ENCODE measurements at regions not wholly inside any gene's neighbourhood (a gene's known extent, or its start where the extent isn't known, plus 50 kb on each side); places are given as distances from the start of the nearest gene placed in this dataset.

DNA sequence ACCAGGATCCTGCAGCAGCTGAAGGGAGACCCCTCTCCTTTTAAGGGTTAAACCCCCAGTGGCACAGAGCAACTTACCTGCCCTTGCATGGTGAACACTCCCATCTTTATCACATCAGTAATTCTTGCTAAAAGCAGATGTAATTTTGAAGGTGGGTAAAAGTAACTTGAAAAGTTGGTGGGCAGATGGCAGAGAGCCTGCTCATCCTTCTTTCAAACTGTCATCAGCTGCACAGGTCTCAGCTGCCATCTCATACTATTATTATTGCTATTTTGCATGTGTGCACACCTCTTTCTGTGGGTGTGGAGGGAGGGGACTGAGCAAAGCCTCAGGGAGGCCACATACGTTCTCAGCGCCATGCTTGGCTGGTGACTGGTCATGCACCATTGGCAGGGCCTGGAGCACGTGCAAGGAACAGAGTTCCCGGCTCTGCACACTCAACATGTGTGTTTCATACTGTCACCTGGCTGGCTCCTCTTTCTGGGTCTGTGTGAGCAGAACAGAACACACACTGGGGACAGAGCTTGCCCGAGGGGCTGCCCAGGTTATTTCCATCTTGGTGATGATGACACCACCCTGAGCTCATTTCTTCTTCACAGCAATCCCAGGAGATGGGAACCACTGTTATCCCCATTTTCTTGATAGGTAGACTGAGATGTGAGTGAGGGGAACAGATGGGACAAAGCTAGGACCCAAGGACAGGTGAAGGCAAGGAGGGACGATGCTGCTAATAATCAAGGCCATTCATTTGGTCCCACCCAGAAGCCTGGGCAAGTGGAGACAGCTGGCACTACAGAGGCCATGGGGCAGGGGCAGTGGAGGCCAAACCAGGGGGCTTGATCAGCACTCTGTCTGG, 95.8 kb upstream of the KLF13 start:
- no peak overlapping the region for H3K4me3 ChIP-seq (ENCODE audit: low read depth, low read length)
- no peaks in the 10 kb centered on the region for H3K27me3 ChIP-seq (ENCODE audit: control insufficient read depth, insufficient read depth, low read length)
- H3K9ac ChIP-seq (ENCODE audit: low read length): no peak overlapping the region
- H3K4me1 ChIP-seq (ENCODE audit: control insufficient read depth, insufficient read depth, low read length): peaks cover 6% of the 10 kb centered on the region; the same call in 1 of the 2 replicates
- no peaks in the 10 kb centered on the region for H3K36me3 ChIP-seq (ENCODE audit: control insufficient read depth, insufficient read depth, low read length)
- H3K27ac ChIP-seq (ENCODE audit: low read depth, low read length): no peak overlapping the region
- peaks cover 7% of the 10 kb centered on the region for H3K9me3 ChIP-seq (ENCODE audit: control insufficient read depth, insufficient read depth, low read depth, low read length)

DNA sequence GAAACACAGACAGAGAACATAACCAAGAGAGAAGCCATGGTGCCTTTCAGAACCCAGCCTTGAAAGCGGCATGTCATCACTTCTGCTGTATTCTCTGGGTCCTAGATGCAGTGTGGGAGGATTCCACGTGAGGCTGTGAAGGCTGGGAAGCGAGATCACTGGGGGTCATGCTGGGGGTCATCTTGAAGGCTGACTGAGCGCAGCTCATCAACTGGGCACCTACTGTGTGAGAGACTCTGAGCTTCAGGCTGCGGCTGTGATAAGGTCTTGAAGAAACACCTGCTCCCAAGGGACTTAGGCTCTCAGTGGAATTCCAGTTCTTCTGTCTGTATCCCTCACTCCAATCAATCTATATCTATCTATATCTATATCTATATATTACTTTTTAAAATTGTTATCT, 91.8 kb upstream of the KLF13 start:
- H3K36me3 ChIP-seq (ENCODE audit: control insufficient read depth, insufficient read depth, low read length): no peaks in the 10 kb centered on the region
- H3K4me3 ChIP-seq (ENCODE audit: low read depth, low read length): no peak overlapping the region
- H3K27ac ChIP-seq (ENCODE audit: low read depth, low read length): no peak overlapping the region
- H3K4me1 ChIP-seq (ENCODE audit: control insufficient read depth, insufficient read depth, low read length): peaks cover 9% of the 10 kb centered on the region; the same call in 1 of the 2 replicates
- no peaks in the 10 kb centered on the region for H3K27me3 ChIP-seq (ENCODE audit: control insufficient read depth, insufficient read depth, low read length)
- no peaks in the 10 kb centered on the region for H3K9me3 ChIP-seq (ENCODE audit: control insufficient read depth, insufficient read depth, low read depth, low read length)
- no peak overlapping the region for H3K9ac ChIP-seq (ENCODE audit: low read length)

DNA sequence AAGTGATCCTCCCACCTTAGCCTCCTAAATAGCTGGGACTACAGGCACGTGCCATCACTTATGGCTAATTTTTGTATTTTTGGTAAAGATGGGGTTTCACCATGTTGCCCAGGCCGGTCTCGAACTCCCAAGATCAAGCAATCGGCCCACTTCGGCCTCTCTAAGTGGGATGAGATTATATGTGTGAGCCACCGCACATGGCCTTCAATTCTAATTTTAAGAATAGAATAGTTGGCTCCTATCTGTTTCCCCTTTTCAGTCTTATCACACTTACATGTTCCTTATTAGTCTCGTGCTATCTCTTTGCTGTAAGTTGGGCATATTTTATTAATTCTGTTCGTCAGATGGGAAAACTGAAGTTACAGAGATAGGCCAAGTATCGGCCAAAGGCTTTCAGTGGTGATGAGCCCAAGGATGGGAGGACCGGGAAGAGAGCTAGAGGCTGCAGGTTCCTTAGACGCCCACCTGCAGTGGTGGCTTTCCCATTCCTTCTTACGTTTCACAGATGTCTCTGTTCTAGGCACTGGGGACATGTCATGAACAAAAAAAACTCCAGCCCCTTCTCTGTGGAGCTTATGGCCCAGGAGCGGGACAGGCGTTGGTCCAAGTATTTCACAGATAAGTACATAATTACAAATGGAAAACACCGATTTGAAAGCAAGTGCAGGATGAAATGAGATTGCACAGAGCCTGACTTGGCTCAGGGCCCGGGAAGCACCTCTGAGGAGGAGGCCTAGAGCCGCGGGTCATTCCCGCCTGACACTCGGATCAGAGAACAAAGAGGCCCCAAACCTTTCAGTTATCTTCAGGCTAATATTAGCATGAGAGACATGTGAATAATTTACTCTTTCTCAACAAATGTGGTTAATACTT, 91.1 kb upstream of the KLF13 start:
- Histone ChIP-seq H3K4me3 (ENCODE audit: low read depth, low read length) (no peak overlapping the region), H3K36me3 (ENCODE audit: control insufficient read depth, insufficient read depth, low read length) (no peaks in the 10 kb centered on the region), H3K27ac (ENCODE audit: low read depth, low read length) (no peak overlapping the region), H3K9ac (ENCODE audit: low read length) (no peak overlapping the region), H3K4me1 (ENCODE audit: control insufficient read depth, insufficient read depth, low read length) (peaks cover 9% of the 10 kb centered on the region; the same call in 1 of the 2 replicates), H3K27me3 (ENCODE audit: control insufficient read depth, insufficient read depth, low read length) (no peaks in the 10 kb centered on the region), H3K9me3 (ENCODE audit: control insufficient read depth, insufficient read depth, low read depth, low read length) (no peaks in the 10 kb centered on the region)

DNA sequence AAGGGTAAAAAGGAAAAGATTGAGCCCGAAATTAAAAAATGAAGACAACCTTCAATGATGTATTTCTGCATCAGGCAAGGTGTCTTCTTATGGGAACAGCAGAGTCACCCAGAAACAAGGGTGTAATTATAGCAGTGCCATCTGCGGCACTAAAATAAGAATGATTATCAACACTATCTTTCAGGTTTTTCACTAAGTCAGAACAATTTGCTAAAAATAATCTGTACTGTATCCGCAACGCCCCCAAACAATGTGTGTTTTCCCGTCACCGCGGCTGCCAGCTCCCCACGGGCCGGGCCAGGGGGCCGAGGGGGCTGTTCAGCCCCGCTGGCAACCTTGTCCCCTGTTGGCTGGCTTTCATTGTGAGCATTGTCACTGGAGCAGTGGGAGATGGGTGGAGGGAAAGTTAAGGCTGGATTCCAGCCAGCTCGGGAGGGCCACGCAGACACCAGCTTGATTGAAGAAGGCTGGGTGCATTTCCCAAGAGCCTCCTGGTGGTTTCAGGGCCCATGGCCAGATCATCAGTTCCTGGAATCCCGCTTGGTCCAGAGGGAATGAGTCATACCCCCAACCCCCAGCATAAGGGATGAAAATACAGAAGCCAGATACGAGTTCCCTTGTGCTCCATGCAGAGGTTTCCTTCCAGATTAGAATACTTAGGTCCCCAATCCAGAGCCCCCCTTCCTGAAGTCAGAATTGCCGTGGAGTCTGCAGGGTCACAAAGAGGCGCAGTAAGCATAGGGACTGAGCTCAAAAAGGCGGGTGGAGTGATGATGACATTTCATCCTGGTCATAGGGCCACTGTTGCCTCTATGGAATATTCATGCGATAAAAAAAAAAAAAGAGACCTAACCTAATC, 90.2 kb upstream of the KLF13 start:
- no peaks in the 10 kb centered on the region for H3K36me3 ChIP-seq (ENCODE audit: control insufficient read depth, insufficient read depth, low read length)
- H3K4me3 ChIP-seq (ENCODE audit: low read depth, low read length): no peak overlapping the region
- H3K27ac ChIP-seq (ENCODE audit: low read depth, low read length): no peak overlapping the region
- H3K9ac ChIP-seq (ENCODE audit: low read length): no peak overlapping the region
- H3K4me1 ChIP-seq (ENCODE audit: control insufficient read depth, insufficient read depth, low read length): peaks cover 9% of the 10 kb centered on the region; the same call in 1 of the 2 replicates
- H3K9me3 ChIP-seq (ENCODE audit: control insufficient read depth, insufficient read depth, low read depth, low read length): no peaks in the 10 kb centered on the region
- no peaks in the 10 kb centered on the region for H3K27me3 ChIP-seq (ENCODE audit: control insufficient read depth, insufficient read depth, low read length)

DNA sequence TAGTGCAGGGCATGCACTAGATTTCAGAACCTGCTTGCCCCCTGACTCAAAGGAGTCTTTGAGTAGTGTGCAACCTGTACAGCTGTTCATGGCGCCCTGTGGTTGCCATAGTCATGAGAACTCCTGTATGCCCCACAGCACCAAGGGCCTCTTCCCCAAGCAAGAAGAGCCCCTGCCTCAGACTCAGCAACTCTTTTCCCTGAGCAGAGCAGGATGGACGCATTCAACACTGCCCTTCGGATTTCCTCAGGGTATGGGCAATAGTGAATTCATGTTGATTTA, 89.7 kb upstream of the KLF13 start:
- Histone ChIP-seq H3K9ac (ENCODE audit: low read length) (no peak overlapping the region), H3K27me3 (ENCODE audit: control insufficient read depth, insufficient read depth, low read length) (no peaks in the 10 kb centered on the region), H3K9me3 (ENCODE audit: control insufficient read depth, insufficient read depth, low read depth, low read length) (no peaks in the 10 kb centered on the region), H3K27ac (ENCODE audit: low read depth, low read length) (no peak overlapping the region), H3K4me3 (ENCODE audit: low read depth, low read length) (no peak overlapping the region), H3K36me3 (ENCODE audit: control insufficient read depth, insufficient read depth, low read length) (no peaks in the 10 kb centered on the region), H3K4me1 (ENCODE audit: control insufficient read depth, insufficient read depth, low read length) (peaks cover 9% of the 10 kb centered on the region; the same call in 1 of the 2 replicates)

- Histone ChIP-seq H3K27ac (ENCODE audit: low read depth, low read length) (no peak overlapping the region), H3K4me3 (ENCODE audit: low read depth, low read length) (no peak overlapping the region), H3K27me3 (ENCODE audit: control insufficient read depth, insufficient read depth, low read length) (no peaks in the 10 kb centered on the region), H3K36me3 (ENCODE audit: control insufficient read depth, insufficient read depth, low read length) (no peaks in the 10 kb centered on the region), H3K4me1 (ENCODE audit: control insufficient read depth, insufficient read depth, low read length) (peaks cover 9% of the 10 kb centered on the region; the same call in 1 of the 2 replicates), H3K9me3 (ENCODE audit: control insufficient read depth, insufficient read depth, low read depth, low read length) (no peaks in the 10 kb centered on the region), H3K9ac (ENCODE audit: low read length) (no peak overlapping the region)
Measured at GRCh38 chr15:31238906-31239305, 87.7 kb upstream of the KLF13 start.

DNA sequence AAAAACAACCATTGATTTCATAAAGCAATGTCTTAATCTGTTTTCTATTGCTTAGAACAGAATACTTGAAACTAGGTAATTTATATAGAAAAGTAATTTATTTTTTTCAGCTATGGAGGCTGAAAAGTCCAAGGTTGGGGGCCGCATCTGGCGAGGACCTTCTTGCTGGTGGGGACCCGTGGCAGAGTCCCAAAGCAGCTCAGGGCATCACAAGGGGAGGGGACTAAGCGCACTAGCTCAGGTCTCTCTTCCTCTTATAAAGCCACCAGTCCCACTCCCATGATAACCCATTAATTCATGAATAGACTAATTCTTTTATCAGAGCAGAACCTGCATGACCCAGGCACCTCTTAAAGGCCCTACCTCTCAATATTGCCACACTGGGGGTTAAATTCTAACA, 87.2 kb upstream of the KLF13 start:
- H3K27ac ChIP-seq (ENCODE audit: low read depth, low read length): no peak overlapping the region

DNA sequence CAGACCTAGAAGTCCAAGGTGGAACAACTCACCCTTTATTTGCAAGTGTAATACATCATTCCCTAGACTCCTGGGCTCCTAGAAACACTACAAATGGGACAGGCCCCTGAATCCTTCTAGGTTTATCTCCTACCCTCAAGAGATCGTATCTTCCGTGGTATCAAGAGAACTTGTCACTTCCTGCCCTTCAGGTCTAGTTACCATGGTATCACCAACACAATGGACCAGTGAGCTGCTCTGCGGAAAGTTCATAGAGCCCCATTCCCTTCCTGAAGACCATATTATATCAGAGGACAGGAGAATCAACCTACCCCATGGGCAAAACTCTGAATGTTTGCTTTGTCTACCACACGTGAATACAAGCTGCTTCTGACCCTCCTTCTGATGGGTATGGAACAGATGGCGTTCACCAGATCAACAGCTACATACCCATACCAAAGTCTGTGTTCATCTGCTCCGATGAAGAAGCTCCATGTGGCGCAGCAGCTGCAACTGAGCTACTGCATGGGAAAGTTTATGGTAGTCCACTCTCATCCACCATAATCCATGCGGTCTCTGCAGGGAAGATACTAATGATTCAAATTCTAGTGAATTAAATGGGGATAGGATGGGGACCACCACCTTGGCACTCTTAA, 84.6 kb upstream of the KLF13 start:
- Histone ChIP-seq H3K27ac (ENCODE audit: low read depth, low read length) (no peak overlapping the region), H3K9me3 (ENCODE audit: control insufficient read depth, insufficient read depth, low read depth, low read length) (no peaks in the 10 kb centered on the region), H3K36me3 (ENCODE audit: control insufficient read depth, insufficient read depth, low read length) (no peaks in the 10 kb centered on the region), H3K4me3 (ENCODE audit: low read depth, low read length) (no peak overlapping the region), H3K4me1 (ENCODE audit: control insufficient read depth, insufficient read depth, low read length) (peaks cover under 1% of the 10 kb centered on the region; the same call in 1 of the 2 replicates), H3K9ac (ENCODE audit: low read length) (no peak overlapping the region), H3K27me3 (ENCODE audit: control insufficient read depth, insufficient read depth, low read length) (no peaks in the 10 kb centered on the region)

More for the DNA sequence above, 87.2 kb upstream of the KLF13 start:
- no peak overlapping the region for H3K9ac ChIP-seq (ENCODE audit: low read length)
- H3K9me3 ChIP-seq (ENCODE audit: control insufficient read depth, insufficient read depth, low read depth, low read length): no peaks in the 10 kb centered on the region
- no peaks in the 10 kb centered on the region for H3K27me3 ChIP-seq (ENCODE audit: control insufficient read depth, insufficient read depth, low read length)
- no peak overlapping the region for H3K4me3 ChIP-seq (ENCODE audit: low read depth, low read length)
- H3K4me1 ChIP-seq (ENCODE audit: control insufficient read depth, insufficient read depth, low read length): peaks cover 9% of the 10 kb centered on the region; the same call in 1 of the 2 replicates
- H3K36me3 ChIP-seq (ENCODE audit: control insufficient read depth, insufficient read depth, low read length): no peaks in the 10 kb centered on the region

GRCh38 chr15:31243895-31244294, 82.7 kb upstream of the KLF13 start:
- Histone ChIP-seq H3K27ac (ENCODE audit: low read depth, low read length) (no peak overlapping the region), H3K27me3 (ENCODE audit: control insufficient read depth, insufficient read depth, low read length) (no peaks in the 10 kb centered on the region; the same call in 1 of the 2 replicates), H3K9me3 (ENCODE audit: control insufficient read depth, insufficient read depth, low read depth, low read length) (no peaks in the 10 kb centered on the region), H3K9ac (ENCODE audit: low read length) (no peak overlapping the region), H3K4me3 (ENCODE audit: low read depth, low read length) (no peak overlapping the region), H3K4me1 (ENCODE audit: control insufficient read depth, insufficient read depth, low read length) (no peaks in the 10 kb centered on the region), H3K36me3 (ENCODE audit: control insufficient read depth, insufficient read depth, low read length) (no peaks in the 10 kb centered on the region)

GRCh38 chr15:31245135-31245689, 81.4 kb upstream of the KLF13 start:
- Histone ChIP-seq H3K36me3 (ENCODE audit: control insufficient read depth, insufficient read depth, low read length) (no peaks in the 10 kb centered on the region), H3K4me1 (ENCODE audit: control insufficient read depth, insufficient read depth, low read length) (no peaks in the 10 kb centered on the region), H3K27ac (ENCODE audit: low read depth, low read length) (no peak overlapping the region), H3K9me3 (ENCODE audit: control insufficient read depth, insufficient read depth, low read depth, low read length) (no peaks in the 10 kb centered on the region), H3K4me3 (ENCODE audit: low read depth, low read length) (no peak overlapping the region), H3K9ac (ENCODE audit: low read length) (no peak overlapping the region), H3K27me3 (ENCODE audit: control insufficient read depth, insufficient read depth, low read length) (no peaks in the 10 kb centered on the region; the same call in 1 of the 2 replicates)

Measured in HUES6 (cell line).